NT2/D1 (cell line): ENCODE measurements at regions not wholly inside any gene's neighbourhood (a gene's known extent, or its start where the extent isn't known, plus 50 kb on each side); places are given as distances from the start of the nearest gene placed in this dataset.

Source experiments
- YY1 ChIP-seq: IDR thresholded peaks from 2 replicates; pipeline ENCODE4 v1.6.1; 2011; ENCODE audit not compliant: insufficient read length, insufficient read depth
- ZNF274 ChIP-seq: IDR thresholded peaks from 2 replicates; pipeline ENCODE4 v1.6.1; 2011; ENCODE audit warnings: mild to moderate bottlenecking, low read depth, low read length

DNA sequence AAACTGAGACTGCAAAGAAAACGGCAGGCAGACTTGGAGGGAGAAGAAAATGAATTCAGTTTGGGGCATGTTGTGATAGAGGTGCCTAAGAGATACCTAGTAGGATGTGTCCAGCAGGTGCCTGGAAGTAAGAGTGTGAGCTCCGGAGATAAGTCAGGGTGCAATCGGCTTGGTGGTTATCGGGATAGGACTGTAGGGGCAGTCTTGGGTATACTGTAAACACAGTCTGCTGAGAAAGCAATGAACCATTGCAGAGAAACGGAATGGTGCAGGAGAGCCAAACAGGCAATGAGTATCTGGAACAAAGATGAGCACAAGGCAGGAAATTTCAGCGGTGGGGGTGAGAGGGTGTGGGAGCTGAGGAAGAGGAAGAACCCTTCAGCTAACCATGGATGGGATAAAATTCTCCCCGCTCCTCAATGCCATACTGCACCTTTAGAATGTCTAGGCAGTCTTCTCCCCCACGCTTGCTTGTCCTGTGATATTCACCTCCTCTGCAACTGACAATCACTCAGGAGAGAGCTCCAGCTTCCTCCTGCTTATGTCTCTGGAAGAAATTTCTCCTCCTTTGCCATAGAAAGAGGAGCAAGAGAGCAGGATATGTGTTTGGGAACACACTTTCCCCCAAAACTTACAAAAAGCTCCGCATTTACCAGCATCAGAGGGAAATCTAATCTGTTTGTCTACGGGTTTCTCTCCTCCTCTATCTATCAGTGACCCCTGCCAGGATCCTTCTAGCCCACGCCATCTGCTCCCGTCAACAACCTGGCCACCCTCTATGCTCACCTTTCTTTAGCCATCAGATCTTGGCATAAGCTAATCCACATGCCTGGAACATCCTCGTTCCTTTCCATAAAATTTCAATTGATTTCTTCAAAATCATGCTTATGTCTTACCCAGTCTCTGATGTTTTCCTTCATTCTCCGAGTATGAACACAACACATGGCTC, 381.7 kb upstream of the JARID2 start:
- TF ChIP-seq ZNF274 (no peak), YY1 (no peak)
